Esophagus squamous epithelium (tissue), 5 donors: ENCODE measurements at regions not wholly inside any gene's neighbourhood (a gene's known extent, or its start where the extent isn't known, plus 50 kb on each side); places are given as distances from the start of the nearest gene placed in this dataset.

Experiments used
- DNase-seq: peaks from one replicate; lab custom pipeline; 2025; lab: John Stamatoyannopoulos, UW
- H3K27ac ChIP-seq, 4 donors: fragments of 200-600 bp; sonication (generic); one replicate each; pipeline ENCODE4 v1.5.1; 2016 to 2019; ENCODE audit warnings: mild to moderate bottlenecking in 1 of 4
- H3K27me3 ChIP-seq, 4 donors: fragments of 200-600 bp; sonication (generic); 1 replicate in 3 of 4; 2 replicates in 1 of 4; pipeline versions ENCODE4 v1.5.1 to v1.6.0; 2017 to 2021; ENCODE audit warnings: antibody characterized with exemption in 1 of 4
- H3K36me3 ChIP-seq, 3 donors: fragments of 200-600 bp; sonication (generic); one replicate each; pipeline ENCODE4 v1.5.1; 2016 to 2019
- H3K4me1 ChIP-seq, 3 donors: fragments of 200-600 bp; sonication (generic); one replicate each; pipeline ENCODE4 v1.5.1; 2017 to 2019
- H3K4me3 ChIP-seq, 4 donors: fragments of 200-600 bp; sonication (generic); 1 replicate in 3 of 4; 2 replicates in 1 of 4; pipeline ENCODE4 v1.5.1; 2016 to 2019; ENCODE audit warnings: mild to moderate bottlenecking in 2 of 4, moderate library complexity in 1 of 4
- H3K9me3 ChIP-seq, 3 donors: fragments of 200-600 bp; sonication (generic); one replicate each; pipeline ENCODE4 v1.5.1; 2016 to 2019
- CTCF ChIP-seq, 6 experiments: fragments of 450-650 bp in 4 of 6; fragments of 200-600 bp in 2 of 6; sonication (generic) in 2 of 6; IDR thresholded peaks; one replicate each; pipeline ENCODE4 v1.5.1; 2016 to 2019; ENCODE audit warnings: antibody characterized with exemption in 6 of 6, mild to moderate bottlenecking in 4 of 6, moderate library complexity in 4 of 6
- POLR2A ChIP-seq, 4 donors: fragments of 450-650 bp; IDR thresholded peaks; one replicate each; pipeline ENCODE4 v1.6.1; 2017; ENCODE audit warnings: antibody characterized with exemption in 4 of 4, mild to moderate bottlenecking in 4 of 4, moderate library complexity in 3 of 4
- WGBS, 2 donors: methylation state at CpG; one replicate each; pipeline ENCODE4 v1.1.5; 2018; 5-methylcytosine and 5-hydroxymethylcytosine counted together
- intact Hi-C: fragments of 100-400 bp; cut with DNase I; formaldehyde crosslinking; loops from one replicate; pipeline ENCODE4 v1.15.0; 2022
- donor health status: DM: yes; HTN: yes; CAD: no.

- TF ChIP-seq CTCF (IDR thresholded peaks at IDR 0.05) = no peak
- no peak for TF ChIP-seq POLR2A (IDR thresholded peaks at IDR 0.05)
- DNase-seq = no peak
- H3K27ac ChIP-seq = no peak overlapping the region
These were observed 95.3 kb upstream of the SOD3 start for GRCh38 chr4:24700118-24700517.

GRCh38 chr4:24701683-24702082 lies 93.7 kb upstream of the SOD3 start:
- H3K4me1 ChIP-seq = no peaks in the 10 kb centered on the region
- no peak overlapping the region for H3K27ac ChIP-seq
- no peak for DNase-seq
- no peak for TF ChIP-seq POLR2A (IDR thresholded peaks at IDR 0.05)
- TF ChIP-seq CTCF (IDR thresholded peaks at IDR 0.05) = no peak
- H3K4me3 ChIP-seq = no peak overlapping the region
- no peaks in the 10 kb centered on the region for H3K36me3 ChIP-seq
- intact Hi-C loops = no loop called here
- no peaks in the 10 kb centered on the region for H3K9me3 ChIP-seq
- WGBS, 2 donors = 76 to 84% methylated on average over 5 of the region's 5 CpGs
- no peaks in the 10 kb centered on the region for H3K27me3 ChIP-seq

More at GRCh38 chr4:24700118-24700517, 95.3 kb upstream of the SOD3 start:
- Histone ChIP-seq H3K4me3 (no peak overlapping the region), H3K4me1 (no peaks in the 10 kb centered on the region), H3K27me3 (no peaks in the 10 kb centered on the region), H3K36me3 (no peaks in the 10 kb centered on the region), H3K9me3 (no peaks in the 10 kb centered on the region)
- intact Hi-C loops = no loop called here
- whole genome bisulfite sequencing, 2 donors = 82 to 86% methylated on average over 1 of the region's 1 CpG

GRCh38 chr4:24702281-24702680 lies 93.1 kb upstream of the SOD3 start:
- no peak overlapping the region for H3K27ac ChIP-seq
- H3K27me3 ChIP-seq = no peaks in the 10 kb centered on the region
- no peak for TF ChIP-seq CTCF (IDR thresholded peaks at IDR 0.05)
- no peak for TF ChIP-seq POLR2A (IDR thresholded peaks at IDR 0.05)
- H3K36me3 ChIP-seq = no peaks in the 10 kb centered on the region
- DNase-seq = no peak
- intact Hi-C loops = no loop called here
- no peak overlapping the region for H3K4me3 ChIP-seq
- H3K9me3 ChIP-seq = no peaks in the 10 kb centered on the region
- WGBS, 2 donors = 18% methylated on average over 1 of the region's 1 CpG
- H3K4me1 ChIP-seq = no peaks in the 10 kb centered on the region

GRCh38 chr4:24703298-24703697 lies 92.1 kb upstream of the SOD3 start:
- intact Hi-C loops = no loop called here
- Histone ChIP-seq H3K4me1 (no peaks in the 10 kb centered on the region), H3K4me3 (no peak overlapping the region), H3K36me3 (no peaks in the 10 kb centered on the region), H3K27me3 (no peaks in the 10 kb centered on the region), H3K27ac (no peak overlapping the region), H3K9me3 (no peaks in the 10 kb centered on the region)
- 93 to 95% methylated on average over 2 of the region's 2 CpGs for WGBS, 2 donors
- no peak for DNase-seq
- TF ChIP-seq POLR2A (IDR thresholded peaks at IDR 0.05) = no peak
- no peak for TF ChIP-seq CTCF (IDR thresholded peaks at IDR 0.05)

GRCh38 chr4:24704149-24704548 lies 91.2 kb upstream of the SOD3 start:
- intact Hi-C loops = no loop called here
- H3K4me1 ChIP-seq = no peaks in the 10 kb centered on the region
- H3K9me3 ChIP-seq = no peaks in the 10 kb centered on the region
- no peak for DNase-seq
- no peak for TF ChIP-seq POLR2A (IDR thresholded peaks at IDR 0.05)
- no peak for TF ChIP-seq CTCF (IDR thresholded peaks at IDR 0.05)
- H3K27me3 ChIP-seq = no peaks in the 10 kb centered on the region
- H3K4me3 ChIP-seq = no peak overlapping the region
- no peak overlapping the region for H3K27ac ChIP-seq
- H3K36me3 ChIP-seq = no peaks in the 10 kb centered on the region
- 75 to 87% methylated on average over 3 to 5 of the region's 6 CpGs for WGBS, 2 donors
